ENCODE measurements at regions not wholly inside any gene's neighbourhood (a gene's known extent, or its start where the extent isn't known, plus 50 kb on each side); places are given as distances from the start of the nearest gene placed in this dataset.

DNA sequence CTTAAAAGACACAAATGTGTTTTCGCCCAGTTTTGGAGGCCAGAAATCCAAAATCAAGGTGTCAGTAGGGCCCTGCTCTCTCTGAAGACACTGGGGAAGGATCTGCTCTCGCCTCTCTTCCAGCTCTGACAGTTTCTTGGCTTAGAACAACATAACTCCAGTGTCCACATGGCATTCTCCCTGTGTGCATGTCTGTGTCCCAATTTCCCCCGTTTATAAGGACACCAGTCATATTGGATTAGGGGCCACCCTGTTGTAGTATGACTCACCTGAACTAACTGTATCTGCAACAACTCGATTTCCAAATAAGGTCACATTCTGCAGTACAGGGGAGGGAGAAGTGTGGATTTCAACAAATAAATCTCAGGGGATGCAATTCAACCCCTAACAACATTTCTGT is 263.2 kb downstream of the SS18 start:
- H3K27ac ChIP-seq: no peak overlapping the region
- TF ChIP-seq ZFX (IDR thresholded peaks at IDR 0.05): no peak
- TF ChIP-seq, protein P1, sequence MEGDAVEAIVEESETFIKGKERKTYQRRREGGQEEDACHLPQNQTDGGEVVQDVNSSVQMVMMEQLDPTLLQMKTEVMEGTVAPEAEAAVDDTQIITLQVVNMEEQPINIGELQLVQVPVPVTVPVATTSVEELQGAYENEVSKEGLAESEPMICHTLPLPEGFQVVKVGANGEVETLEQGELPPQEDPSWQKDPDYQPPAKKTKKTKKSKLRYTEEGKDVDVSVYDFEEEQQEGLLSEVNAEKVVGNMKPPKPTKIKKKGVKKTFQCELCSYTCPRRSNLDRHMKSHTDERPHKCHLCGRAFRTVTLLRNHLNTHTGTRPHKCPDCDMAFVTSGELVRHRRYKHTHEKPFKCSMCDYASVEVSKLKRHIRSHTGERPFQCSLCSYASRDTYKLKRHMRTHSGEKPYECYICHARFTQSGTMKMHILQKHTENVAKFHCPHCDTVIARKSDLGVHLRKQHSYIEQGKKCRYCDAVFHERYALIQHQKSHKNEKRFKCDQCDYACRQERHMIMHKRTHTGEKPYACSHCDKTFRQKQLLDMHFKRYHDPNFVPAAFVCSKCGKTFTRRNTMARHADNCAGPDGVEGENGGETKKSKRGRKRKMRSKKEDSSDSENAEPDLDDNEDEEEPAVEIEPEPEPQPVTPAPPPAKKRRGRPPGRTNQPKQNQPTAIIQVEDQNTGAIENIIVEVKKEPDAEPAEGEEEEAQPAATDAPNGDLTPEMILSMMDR (conservative IDR thresholded peaks at IDR 0.05): no peak

DNA sequence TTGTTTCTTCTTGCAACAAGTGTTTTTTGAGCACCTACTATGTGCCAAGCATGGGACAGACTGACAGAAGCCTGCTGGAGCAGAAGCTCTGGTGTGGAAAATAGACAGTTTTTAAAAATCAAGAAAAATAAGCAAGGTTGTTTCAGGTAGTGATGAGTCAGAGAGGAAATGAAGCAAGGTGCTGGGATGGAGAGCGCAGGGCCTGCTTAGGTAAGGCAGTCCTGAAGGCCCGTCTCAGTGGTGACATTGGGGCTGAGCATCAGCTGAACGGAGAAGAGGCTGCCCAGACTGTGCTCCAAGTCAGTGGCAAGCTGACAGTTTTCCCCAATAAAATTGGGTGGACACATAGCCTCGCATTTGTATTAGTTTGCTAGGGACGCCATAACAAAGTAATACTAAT is 263.6 kb downstream of the SS18 start:
- TF ChIP-seq ZFX (IDR thresholded peaks at IDR 0.05): no peak
- TF ChIP-seq, protein P1 (conservative IDR thresholded peaks at IDR 0.05): no peak
- H3K27ac ChIP-seq: no peak overlapping the region

DNA sequence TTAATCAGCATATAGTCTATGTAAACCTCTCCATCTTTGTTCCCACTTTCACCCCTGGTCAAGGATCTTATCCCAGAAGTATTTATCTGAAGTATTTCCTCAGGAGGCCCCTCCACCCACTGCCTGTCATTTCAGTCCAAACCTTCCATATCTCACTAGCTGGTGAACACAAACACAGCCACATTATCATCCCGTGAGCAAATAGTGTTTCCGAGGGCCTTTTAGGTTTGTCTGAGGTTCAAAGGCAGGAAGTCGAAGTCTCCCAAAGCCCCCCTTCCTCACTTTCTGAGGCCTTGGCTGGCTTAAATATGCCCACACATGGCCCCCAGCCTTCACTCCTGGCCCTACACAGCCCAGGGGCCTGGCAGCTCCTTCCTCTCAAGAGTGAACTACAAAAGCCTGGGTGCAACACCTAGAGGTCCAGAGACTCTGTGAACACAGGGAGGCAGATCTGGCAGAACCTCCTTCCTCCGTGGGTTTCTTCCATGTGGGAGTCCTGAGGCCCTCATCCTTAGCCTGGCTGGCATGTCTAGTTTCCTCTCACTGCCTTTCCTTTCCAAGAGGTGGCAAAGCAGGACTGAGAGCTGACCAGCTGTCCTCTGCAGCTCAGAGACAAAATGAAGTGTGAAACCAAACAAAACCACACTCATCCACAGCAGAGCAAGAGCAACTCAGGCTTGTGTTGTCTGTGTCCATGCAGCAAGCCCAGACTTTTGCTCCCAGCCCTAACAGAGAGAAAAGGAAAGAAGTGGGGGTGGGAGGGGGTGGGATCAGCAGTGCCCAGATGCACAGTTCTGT is 264.2 kb downstream of the SS18 start:
- TF ChIP-seq ZFX (IDR thresholded peaks at IDR 0.05): no peak
- TF ChIP-seq, protein P1 (conservative IDR thresholded peaks at IDR 0.05): no peak
- H3K27ac ChIP-seq: no peak overlapping the region

DNA sequence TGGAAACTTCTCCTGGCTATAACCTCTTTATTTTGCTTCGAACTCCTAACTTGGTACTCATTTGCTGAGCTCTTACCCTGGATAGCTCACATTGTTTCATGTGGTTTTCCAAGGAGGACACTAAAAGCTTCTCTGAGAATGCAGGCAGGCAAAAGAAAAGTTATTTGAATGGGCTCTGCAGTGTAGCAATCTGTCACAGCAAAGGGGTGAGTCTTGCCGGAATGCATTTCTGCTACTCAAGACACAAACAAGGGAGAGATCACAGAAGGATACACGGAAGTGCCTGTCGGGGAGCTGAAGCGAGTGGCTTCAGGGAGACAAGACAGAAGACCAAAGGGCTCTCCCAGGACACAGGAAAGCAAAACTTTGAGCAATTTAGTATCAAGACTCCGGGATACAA is 265.4 kb downstream of the SS18 start:
- H3K27ac ChIP-seq: no peak overlapping the region
- TF ChIP-seq, protein P1 (conservative IDR thresholded peaks at IDR 0.05): no peak
- TF ChIP-seq ZFX (IDR thresholded peaks at IDR 0.05): no peak

DNA sequence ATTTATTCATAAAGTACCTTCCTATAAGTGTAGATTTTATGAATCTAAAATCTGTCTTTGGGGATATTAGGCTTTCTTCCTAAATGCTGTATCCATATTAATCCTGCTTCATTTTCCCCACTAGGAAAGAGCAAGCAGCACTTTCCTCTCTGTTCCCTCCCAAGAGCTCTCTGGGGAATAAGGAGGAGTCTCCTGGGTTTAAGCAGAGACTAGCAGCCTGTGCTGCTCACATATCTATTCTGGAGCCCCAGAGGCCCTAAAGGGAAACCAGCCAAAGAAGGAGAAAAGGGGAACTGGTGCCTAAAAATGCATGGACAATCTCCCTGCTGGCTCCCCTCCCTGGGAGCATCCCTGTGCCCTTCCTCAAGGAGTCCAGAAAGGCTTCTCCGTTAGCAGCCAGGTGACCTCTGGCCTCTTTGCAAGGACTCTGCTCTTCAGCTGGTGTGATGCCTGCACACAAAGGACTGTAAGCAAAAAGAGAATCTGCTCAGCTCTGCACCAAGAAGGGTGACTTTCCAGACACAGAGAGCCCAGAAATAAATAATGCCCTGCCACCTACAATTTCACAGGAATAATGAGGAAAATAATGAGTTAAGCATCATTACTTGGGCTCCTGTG is 270.6 kb downstream of the SS18 start:
- TF ChIP-seq, protein P1 (conservative IDR thresholded peaks at IDR 0.05): no peak
- TF ChIP-seq ZFX (IDR thresholded peaks at IDR 0.05): no peak
- H3K27ac ChIP-seq: no peak overlapping the region

DNA sequence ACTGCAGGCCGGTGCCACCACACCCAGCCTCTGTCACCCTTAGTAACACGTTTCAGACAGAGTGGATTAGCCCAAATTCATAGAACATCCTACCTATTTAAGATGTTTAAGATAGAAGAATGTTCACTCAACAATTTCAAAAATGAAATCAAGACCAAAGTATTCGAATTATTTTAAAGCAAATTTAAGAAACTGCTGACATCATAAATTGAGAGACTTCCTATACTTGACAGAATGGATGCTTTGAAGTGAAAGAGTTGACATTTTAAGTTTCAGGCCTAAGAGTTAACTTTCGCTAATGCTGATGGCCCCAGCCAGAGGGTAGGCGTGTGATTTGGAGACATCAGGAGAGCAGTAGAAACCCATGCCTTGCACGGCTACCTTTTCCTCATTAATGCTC is 271.9 kb downstream of the SS18 start:
- TF ChIP-seq, protein P1 (conservative IDR thresholded peaks at IDR 0.05): no peak
- no peak for TF ChIP-seq ZFX (IDR thresholded peaks at IDR 0.05)
- H3K27ac ChIP-seq: no peak overlapping the region

DNA sequence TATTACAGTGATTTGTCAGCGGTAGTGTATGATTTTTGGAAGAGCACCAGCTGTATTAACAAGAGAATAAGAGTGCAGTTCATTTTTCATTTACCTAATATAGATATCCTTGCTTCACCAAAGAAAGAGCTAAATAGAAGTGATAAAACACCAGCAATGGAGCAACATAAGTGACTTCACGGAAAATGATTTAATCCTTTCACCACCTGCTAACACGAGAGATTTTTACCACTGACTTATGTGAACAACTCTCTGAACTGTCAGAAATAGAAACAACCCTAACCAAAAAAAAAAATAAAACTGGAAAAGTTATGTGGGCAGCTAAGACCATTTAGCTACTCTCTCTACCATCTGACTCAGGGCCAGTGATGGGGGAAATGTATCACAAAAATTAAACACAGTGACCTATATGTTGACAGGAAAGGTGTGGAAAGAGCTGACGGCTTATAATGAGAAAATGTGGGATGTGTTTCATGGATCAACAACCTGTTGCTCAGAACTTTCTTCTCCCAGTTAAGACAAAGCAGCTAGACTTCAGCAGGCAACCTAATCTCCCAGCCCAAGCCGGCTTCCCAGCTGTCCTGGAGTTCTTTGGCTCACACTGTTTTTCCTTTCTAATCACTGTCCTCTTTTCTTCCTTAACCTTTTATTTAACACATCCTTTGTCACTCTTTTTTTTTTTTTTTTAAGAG is 272.7 kb downstream of the SS18 start:
- TF ChIP-seq, protein P1 (conservative IDR thresholded peaks at IDR 0.05): no peak
- TF ChIP-seq ZFX (IDR thresholded peaks at IDR 0.05): no peak
- no peak overlapping the region for H3K27ac ChIP-seq
